ENCODE measurements at regions not wholly inside any gene's neighbourhood (a gene's known extent, or its start where the extent isn't known, plus 50 kb on each side); places are given as distances from the start of the nearest gene placed in this dataset.

GRCh38 chr5:9713959-9714586, 83.9 kb upstream of the TAS2R1 start:
- TF ChIP-seq CTCF (IDR thresholded peaks at IDR 0.05; ENCODE audit: poor library complexity, severe bottlenecking) (no peak), TAF1 (IDR thresholded peaks at IDR 0.05; ENCODE audit: low read depth) (no peak), POLR2AphosphoS5 (IDR thresholded peaks at IDR 0.05) (no peak), EZH2 (IDR thresholded peaks at IDR 0.05; ENCODE audit: borderline replicate concordance, insufficient read depth, low read length, poor library complexity, severe bottlenecking) (no peak), EP300 (conservative IDR thresholded peaks at IDR 0.05; ENCODE audit: poor library complexity, severe bottlenecking) (no peak), REST (IDR thresholded peaks at IDR 0.05; ENCODE audit: borderline replicate concordance) (no peak), RAD21 (conservative IDR thresholded peaks at IDR 0.05) (no peak), SMC3 (conservative IDR thresholded peaks at IDR 0.05; ENCODE audit: poor library complexity) (no peak)

Data from neural cell (in vitro differentiated cells).